DND-41 (cell line): ENCODE measurements at regions not wholly inside any gene's neighbourhood (a gene's known extent, or its start where the extent isn't known, plus 50 kb on each side); places are given as distances from the start of the nearest gene placed in this dataset.

ENCODE experiments used
- ATAC-seq: fragments of 200-7000 bp; cut with Tn5 transposase; 3 replicates; pipeline ENCODE4 v1.9.1; 2021; ENCODE audit warnings: low read depth; ENCODE audit not compliant: insufficient read depth
- DNase-seq: peaks from one replicate; pipeline ENCODE4 v3.0.0-alpha.2; 2020
- H2AFZ ChIP-seq: 2 replicates; pipeline ENCODE4 v1.6.0; 2012; ENCODE audit warnings: low read depth, low read length
- H3K27ac ChIP-seq: 2 replicates; pipeline ENCODE4 v1.5.1; 2012; ENCODE audit warnings: low read length, inconsistent platforms
- H3K27me3 ChIP-seq: fragments of 200-600 bp; sonication (generic); 2 replicates; pipeline ENCODE4 v1.6.0; 2012; ENCODE audit warnings: low read length, mild to moderate bottlenecking, inconsistent platforms; ENCODE audit not compliant: insufficient read depth, poor library complexity
- H3K36me3 ChIP-seq: 2 replicates; pipeline ENCODE4 v1.5.1; 2012; ENCODE audit warnings: low read length, inconsistent platforms; ENCODE audit not compliant: insufficient read depth
- H3K4me1 ChIP-seq: 2 replicates; pipeline ENCODE4 v1.5.1; 2012; ENCODE audit warnings: mild to moderate bottlenecking, low read length; ENCODE audit not compliant: insufficient read depth
- H3K4me2 ChIP-seq: 2 replicates; pipeline ENCODE4 v1.6.0; 2012; ENCODE audit warnings: mild to moderate bottlenecking, moderate library complexity, low read length, inconsistent platforms; ENCODE audit not compliant: insufficient read depth
- H3K4me3 ChIP-seq, 2 experiments: fragments of 200-600 bp in 1 of 2; shearing (Covaris generic) in 1 of 2; 2 replicates each; pipeline ENCODE4 v1.5.1; 2012 to 2016; ENCODE audit warnings: inconsistent platforms in 2 of 2, low read length in 2 of 2, mild to moderate bottlenecking in 2 of 2, low read depth in 1 of 2, moderate library complexity in 1 of 2
- H3K79me2 ChIP-seq: 2 replicates; pipeline ENCODE4 v1.6.0; 2012; ENCODE audit warnings: low read length, inconsistent platforms; ENCODE audit not compliant: insufficient read depth
- H3K9ac ChIP-seq: 2 replicates; pipeline ENCODE4 v1.6.0; 2012; ENCODE audit warnings: low read depth, mild to moderate bottlenecking, inconsistent platforms, low read length, moderate library complexity
- H3K9me3 ChIP-seq: 2 replicates; pipeline ENCODE4 v1.5.1; 2012; ENCODE audit warnings: low read length, moderate library complexity, mild to moderate bottlenecking, inconsistent platforms; ENCODE audit not compliant: insufficient read depth, severe bottlenecking
- H4K20me1 ChIP-seq: 2 replicates; pipeline ENCODE4 v1.6.0; 2012; ENCODE audit warnings: low read length; ENCODE audit not compliant: insufficient read depth
- EZH2 ChIP-seq: IDR thresholded peaks from 3 replicates; pipeline ENCODE4 v1.6.1; 2012; ENCODE audit warnings: borderline replicate concordance, low read depth, mild to moderate bottlenecking, moderate library complexity, low read length, inconsistent platforms; ENCODE audit not compliant: severe bottlenecking
- TF ChIP-seq, protein P1 (sequence below): IDR thresholded peaks from 2 replicates; pipeline ENCODE4 v1.5.1; 2012; ENCODE audit warnings: borderline replicate concordance, low read length, moderate library complexity, mild to moderate bottlenecking; ENCODE audit not compliant: poor library complexity, severe bottlenecking; ENCODE audit errors: extremely low read depth

DNA sequence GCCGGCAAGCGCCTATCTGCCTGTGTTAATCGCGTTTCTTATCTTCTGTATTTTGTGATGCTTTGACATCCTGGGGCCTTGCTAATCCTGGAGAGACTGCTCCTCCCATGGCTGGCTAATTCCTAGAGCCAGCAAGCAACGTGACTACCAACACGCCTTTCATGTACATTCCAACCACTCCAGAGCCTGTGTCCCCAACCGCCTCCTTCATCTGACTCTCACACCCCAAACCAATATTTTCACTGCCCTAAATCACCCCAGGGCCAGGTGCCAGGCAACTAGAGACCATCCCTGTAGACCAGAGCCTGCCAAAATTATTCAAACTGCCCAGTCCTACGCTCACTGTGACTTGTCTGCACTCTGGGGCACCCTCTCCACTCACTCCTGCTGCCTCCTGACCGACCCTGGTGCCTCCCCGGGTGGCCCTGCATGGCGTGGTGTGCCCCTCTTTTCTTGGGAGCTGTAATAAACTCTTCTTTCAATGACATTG is 50.5 kb upstream of the COL5A1 start:
- DNase-seq (no peak), ATAC-seq (no peak)
- Histone ChIP-seq H2AFZ (no peak overlapping the region), H3K79me2 (no peaks in the 10 kb centered on the region), H3K36me3 (no peaks in the 10 kb centered on the region), H3K4me3 (no peak overlapping the region), H3K4me1 (no peaks in the 10 kb centered on the region), H3K4me2 (no peak overlapping the region), H3K9ac (no peak overlapping the region), H3K9me3 (no peaks in the 10 kb centered on the region), H3K27ac (no peak overlapping the region), H4K20me1 (no peaks in the 10 kb centered on the region), H3K27me3 (no peaks in the 10 kb centered on the region)
- TF ChIP-seq, protein P1, sequence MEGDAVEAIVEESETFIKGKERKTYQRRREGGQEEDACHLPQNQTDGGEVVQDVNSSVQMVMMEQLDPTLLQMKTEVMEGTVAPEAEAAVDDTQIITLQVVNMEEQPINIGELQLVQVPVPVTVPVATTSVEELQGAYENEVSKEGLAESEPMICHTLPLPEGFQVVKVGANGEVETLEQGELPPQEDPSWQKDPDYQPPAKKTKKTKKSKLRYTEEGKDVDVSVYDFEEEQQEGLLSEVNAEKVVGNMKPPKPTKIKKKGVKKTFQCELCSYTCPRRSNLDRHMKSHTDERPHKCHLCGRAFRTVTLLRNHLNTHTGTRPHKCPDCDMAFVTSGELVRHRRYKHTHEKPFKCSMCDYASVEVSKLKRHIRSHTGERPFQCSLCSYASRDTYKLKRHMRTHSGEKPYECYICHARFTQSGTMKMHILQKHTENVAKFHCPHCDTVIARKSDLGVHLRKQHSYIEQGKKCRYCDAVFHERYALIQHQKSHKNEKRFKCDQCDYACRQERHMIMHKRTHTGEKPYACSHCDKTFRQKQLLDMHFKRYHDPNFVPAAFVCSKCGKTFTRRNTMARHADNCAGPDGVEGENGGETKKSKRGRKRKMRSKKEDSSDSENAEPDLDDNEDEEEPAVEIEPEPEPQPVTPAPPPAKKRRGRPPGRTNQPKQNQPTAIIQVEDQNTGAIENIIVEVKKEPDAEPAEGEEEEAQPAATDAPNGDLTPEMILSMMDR: no peak
- no peak for TF ChIP-seq EZH2

DNA sequence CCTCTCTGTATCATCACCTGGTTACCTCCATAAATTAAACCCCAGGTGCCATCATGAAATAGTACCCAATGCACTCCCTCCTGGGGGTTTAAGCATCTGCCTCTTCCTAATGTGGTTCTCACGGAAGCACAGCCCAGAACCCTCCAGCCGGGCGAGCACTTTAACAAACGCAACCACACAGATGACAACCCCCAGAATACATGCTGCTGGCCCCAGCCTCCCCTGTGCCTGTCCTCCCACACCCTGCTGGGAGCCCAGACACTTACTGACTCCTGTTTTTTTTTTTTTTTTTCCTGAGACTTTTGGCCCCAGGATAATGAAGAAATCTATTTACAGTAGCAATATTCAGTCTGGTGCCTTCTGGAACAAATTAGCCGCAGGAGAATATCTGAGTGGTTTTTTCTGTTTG is 50.0 kb upstream of the COL5A1 start:
- no peak for DNase-seq
- H3K4me1 ChIP-seq: no peaks in the 10 kb centered on the region
- no peak for TF ChIP-seq EZH2
- TF ChIP-seq, protein P1: no peak
- ATAC-seq: no peak
- H4K20me1 ChIP-seq: no peaks in the 10 kb centered on the region
- no peaks in the 10 kb centered on the region for H3K79me2 ChIP-seq
- no peaks in the 10 kb centered on the region for H3K9me3 ChIP-seq
- no peak overlapping the region for H3K4me3 ChIP-seq
- no peaks in the 10 kb centered on the region for H3K36me3 ChIP-seq
- H3K9ac ChIP-seq: no peak overlapping the region
- H3K27me3 ChIP-seq: no peaks in the 10 kb centered on the region
- H3K27ac ChIP-seq: no peak overlapping the region
- H2AFZ ChIP-seq: no peak overlapping the region
- no peak overlapping the region for H3K4me2 ChIP-seq
